ENCODE measurements at regions not wholly inside any gene's neighbourhood (a gene's known extent, or its start where the extent isn't known, plus 50 kb on each side); places are given as distances from the start of the nearest gene placed in this dataset.

GRCh38 chr6:67748521-67748920, 886.6 kb upstream of the ADGRB3 start:
- TF ChIP-seq POLR2A (IDR thresholded peaks at IDR 0.05; ENCODE audit: low read depth, low read length) = no peak
- TF ChIP-seq POLR2AphosphoS5 (IDR thresholded peaks at IDR 0.05; ENCODE audit: low read depth, low read length) = no peak

All from GM12891 (cell line).